HG03571 (cell line): ENCODE measurements at regions not wholly inside any gene's neighbourhood (a gene's known extent, or its start where the extent isn't known, plus 50 kb on each side); places are given as distances from the start of the nearest gene placed in this dataset.

Experiments
- ATAC-seq: cut with Tn5 transposase; IDR thresholded peaks from one replicate; pipeline ENCODE4 v1.9.1; 2021; ENCODE audit not compliant: unreplicated experiment

GRCh38 chr4:185893500-185893899 lies 81.5 kb upstream of the SORBS2 start:
- ATAC-seq, result no peak

- no peak for ATAC-seq
Observed at GRCh38 chr4:185894481-185894880, 82.5 kb upstream of the SORBS2 start.

- ATAC-seq, result no peak
Observed at GRCh38 chr4:185895351-185895750, 83.4 kb upstream of the SORBS2 start.

- ATAC-seq, result no peak
Observed at GRCh38 chr4:185895866-185896265, 83.9 kb upstream of the SORBS2 start.

DNA sequence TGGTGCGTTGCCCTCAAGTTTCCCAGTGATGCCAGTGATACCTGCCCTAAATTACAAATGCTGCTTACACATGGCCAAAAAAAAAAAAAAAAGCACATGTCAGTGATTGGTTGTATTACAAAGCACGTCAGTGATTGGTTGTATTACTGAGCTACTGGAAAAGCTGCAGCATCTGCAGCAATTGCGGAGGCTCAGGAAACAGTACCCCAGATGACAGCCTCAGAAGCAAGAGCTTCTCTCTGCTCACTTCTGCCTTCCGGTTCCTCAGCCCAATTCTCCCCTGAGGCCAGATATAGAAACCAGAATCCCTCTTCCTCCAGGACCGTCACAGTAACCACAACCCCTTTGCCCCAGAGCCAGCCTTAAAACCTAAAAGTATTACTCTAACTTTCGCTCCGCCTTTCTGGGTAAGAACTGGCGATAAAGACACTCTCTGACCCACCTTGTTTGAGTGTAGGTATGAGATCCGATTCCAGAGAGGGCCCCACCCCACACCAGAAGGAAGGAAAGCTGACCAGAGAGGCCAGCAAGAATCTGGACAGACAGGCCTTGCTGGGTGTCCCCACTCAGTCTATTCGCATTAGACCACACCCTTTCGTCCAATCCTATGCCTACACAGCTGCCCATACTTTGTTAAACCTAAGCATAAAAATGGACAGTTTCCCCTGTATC lies 85.0 kb upstream of the SORBS2 start:
- ATAC-seq, result no peak

GRCh38 chr4:185898413-185898812 lies 86.4 kb upstream of the SORBS2 start:
- no peak for ATAC-seq

DNA sequence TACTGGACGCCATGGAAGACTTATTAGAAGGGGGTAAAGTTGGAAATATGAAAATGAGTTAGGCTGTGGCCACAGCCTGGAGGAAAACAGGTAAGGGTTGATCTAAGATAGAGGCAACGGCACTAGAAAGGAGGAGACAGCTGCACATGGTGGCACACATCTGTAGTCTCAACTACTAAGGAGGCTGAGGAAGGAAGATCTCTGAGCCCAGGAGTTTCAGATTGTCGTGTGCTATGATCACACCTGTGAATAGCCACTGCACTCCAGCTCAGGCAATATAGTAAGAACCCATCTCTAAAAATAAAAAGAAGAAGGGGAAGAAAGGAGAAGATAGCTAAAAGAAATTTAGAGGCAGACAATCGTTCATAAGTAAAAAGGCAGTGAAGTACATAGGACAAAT lies 87.8 kb upstream of the SORBS2 start:
- no peak for ATAC-seq

DNA sequence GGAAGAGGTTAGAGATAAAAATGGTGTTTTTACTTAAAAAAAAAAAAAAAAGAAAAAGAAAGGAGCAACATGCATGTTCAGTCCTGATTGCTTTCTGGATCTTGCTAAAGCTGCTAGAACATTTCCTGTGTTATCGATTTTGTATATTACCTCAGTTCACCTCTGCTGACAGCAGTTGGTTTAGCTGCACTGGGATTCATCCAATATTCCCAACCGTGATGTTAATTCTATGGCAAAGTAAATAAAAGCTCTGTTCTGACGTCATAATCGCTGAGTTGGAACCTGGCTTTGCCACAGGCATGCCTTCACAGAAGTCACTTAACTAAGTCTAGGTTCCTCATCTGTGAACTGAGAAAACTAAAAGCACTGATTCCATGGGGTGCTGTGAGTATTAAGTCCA lies 90.7 kb upstream of the SORBS2 start:
- ATAC-seq, result no peak

DNA sequence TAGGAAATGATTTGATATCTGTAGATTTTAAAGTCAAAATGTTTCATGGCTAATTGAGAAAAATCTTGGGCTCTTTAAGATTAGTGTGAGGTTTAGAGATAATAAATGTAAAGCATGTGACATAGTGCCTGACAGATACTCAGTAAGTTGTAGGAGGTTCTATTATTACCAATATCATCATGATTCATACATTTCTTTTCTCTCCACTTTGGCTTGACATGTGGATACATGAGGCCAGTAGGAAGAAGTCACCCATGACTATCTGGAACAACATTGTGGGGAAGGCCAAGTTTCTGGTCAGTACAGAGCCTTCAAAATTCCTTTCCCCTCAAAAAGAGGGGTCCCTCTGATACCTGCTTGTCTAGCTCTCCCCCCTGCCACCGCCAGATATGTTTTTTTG lies 91.2 kb upstream of the SORBS2 start:
- ATAC-seq, result no peak

DNA sequence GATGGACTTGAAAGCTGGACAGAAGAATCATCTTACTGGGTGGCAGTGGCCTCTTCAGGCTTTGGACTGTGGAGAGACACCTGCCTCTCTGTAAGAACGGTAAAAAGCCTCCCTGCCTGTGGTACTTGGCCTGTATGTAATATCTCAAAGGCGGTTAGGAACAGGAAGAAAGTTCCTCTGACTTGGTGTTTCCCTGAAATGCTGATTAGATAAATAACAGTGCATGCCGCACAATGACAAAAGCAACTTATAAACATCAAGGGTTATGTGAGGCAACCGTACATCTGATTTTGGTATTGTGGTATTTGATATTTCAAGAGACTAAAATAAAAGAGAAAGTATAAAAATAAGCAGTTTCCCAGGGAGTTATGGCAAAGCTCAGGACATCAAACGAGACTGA lies 92.4 kb upstream of the SORBS2 start:
- ATAC-seq, result no peak

DNA sequence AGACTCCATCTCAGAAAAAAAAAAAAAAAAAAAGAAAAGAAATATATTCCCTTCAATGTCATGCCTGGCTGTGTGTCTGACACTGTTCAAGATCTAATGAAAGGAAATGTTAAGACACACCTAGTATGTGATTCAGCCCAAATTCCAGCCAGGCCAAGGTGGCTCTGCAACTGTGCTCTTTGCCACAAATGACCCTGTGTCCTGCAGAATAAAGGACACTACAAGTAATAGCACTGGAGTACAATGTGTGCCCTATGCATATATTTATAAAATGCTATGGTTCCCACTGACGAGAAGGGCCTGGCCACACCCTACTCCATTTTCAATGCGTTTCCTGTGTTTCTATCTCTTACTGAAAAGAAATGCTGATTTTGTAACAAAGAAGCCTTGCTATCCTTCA lies 98.0 kb upstream of the SORBS2 start:
- no peak for ATAC-seq

DNA sequence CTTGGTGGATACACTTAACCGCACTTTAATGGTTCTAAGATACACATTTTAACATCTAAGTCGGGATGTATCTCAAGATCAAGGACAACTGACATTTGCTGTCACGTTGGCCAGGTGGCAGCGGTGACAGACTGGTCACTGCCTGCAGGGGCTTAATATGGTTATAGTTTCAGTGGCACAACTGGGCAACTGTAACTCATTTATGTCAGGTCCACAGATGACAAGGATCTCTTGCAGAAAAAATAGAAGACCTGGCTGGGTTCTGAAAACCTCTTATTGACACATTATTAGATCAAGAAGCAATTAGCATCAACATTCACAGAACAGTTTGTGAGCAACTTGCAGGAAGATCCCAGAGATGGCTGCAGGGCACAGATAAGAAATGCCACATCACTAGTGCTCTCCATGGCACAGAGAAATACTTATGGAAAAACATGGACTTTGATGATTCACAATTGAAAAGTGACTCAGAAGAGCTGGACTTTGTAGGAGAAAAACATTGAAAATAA lies 99.6 kb upstream of the SORBS2 start:
- ATAC-seq, result no peak

DNA sequence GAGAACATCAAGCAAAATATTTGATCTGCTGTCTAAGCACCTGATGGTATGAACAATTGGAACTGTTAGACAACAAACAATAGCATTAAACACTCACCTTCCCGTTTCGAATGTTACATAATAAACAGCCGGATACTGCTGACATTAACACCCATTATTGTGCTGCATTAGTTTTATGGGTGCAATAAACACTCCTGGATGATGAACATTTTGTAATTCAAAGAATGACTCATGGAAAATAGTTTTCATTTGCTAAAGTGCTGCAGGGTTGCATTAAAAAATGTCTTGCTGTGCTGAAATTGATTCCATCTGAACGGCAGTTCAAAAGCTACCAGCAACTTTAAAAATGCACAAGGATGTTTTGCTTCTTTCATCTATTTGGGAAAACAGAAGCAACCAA lies 100.8 kb upstream of the SORBS2 start:
- ATAC-seq, result no peak

- ATAC-seq, result no peak
Observed at GRCh38 chr4:185914583-185915199, 102.7 kb upstream of the SORBS2 start.

DNA sequence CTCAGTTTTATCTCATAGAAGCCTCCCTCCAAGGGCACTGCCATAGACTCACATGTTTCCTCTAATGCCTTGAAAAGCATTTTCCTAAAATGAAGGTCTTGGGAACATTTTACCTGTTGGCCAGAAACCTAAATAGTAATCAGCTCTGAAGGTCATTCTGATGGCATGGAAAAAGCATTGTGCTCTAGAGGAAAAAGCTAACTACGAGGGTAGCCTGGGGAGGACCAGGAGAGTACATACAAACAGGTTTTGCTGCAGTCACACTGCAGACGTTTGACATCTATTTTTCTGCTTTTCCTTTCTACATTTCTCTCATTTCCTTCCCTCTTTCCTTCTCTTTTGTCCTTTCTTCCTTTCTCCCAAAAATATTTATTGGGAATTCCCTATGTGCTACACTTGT lies 103.3 kb upstream of the SORBS2 start:
- ATAC-seq, result no peak

- no peak for ATAC-seq
Observed at GRCh38 chr4:185915817-185916216, 103.8 kb upstream of the SORBS2 start.

DNA sequence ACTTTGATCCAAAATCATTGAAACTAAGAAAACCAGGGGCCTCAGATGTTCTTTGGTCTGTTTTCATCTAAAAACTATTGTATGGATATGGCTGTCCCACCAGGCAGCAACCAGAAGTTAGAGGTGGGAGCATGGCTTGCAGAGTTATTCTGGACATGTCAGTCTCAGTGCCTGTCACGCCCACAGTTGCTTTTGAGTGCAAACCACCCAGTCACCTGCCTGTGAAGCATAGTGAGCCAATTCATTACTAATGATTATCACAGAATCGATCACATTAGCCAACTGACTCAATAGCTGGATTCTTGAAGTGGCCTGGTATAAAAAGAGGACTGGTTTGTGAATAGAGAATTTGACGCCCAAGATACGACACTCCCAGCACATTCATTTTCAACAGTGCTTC lies 104.2 kb upstream of the SORBS2 start:
- ATAC-seq, result no peak

DNA sequence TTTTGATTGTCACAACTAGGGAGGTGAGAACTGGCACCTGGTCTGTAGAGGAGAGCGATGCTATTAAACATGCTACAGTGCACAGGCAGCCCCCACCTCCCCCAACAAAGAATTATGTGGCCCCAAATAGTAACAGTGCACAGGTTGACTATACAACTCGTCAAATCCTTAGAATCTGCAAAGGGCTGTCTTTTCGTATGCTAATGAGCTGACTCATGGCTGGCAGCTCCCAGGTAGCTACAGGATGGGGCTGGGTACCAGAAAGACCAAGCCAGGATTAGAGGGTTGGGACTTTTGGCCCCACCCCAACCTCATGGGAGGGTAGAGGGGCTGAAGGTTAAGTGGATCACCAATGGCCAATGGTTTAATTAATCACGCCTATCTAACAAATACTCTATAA lies 104.7 kb upstream of the SORBS2 start:
- no peak for ATAC-seq

DNA sequence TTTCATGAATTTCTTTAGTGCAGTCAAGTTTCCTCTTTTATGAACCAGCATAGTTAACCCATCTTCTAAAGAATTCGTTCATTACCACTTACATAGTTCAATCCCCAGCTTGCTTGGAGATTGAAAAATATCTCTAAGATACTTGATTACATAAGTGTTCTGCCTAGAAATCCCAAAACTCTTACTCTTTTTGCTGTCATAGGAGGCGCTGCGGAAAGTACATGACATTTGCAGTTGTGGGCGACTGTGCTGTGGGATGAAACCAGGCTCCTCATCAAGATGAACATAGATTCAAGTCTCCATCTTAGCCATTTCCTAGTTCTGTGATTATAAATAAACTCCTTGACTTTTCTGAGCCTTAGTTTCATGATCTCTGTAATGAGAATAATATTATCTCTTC lies 107.1 kb upstream of the SORBS2 start:
- ATAC-seq, result no peak

DNA sequence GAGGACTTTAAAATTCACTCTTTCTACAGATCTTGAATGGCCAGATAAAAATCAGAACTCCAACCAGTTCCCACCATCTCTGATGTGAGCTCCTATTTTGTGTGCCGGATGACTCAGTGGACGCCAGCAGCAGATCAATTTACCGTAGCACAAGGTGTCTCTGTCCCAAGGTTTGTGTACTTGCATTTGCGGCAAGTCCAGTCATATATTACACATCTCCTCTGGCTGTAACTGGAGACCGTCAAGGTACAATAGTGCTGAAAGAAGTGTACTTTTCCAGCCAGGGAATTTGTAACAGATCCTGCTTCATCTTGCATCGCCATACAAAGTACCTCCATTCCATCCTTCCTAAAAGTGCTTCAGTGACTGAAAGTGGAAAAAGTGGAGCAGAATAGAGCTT lies 108.2 kb upstream of the SORBS2 start:
- no peak for ATAC-seq

GRCh38 chr4:185920691-185921260 lies 108.8 kb upstream of the SORBS2 start:
- ATAC-seq, result no peak
